Immature natural killer cell (primary cell): ENCODE measurements at regions not wholly inside any gene's neighbourhood (a gene's known extent, or its start where the extent isn't known, plus 50 kb on each side); places are given as distances from the start of the nearest gene placed in this dataset.

ENCODE experiments used
- DNase-seq, 3 donors: peaks; one replicate each; pipeline ENCODE4 v3.0.0; 2022; ENCODE audit warnings: mixed read lengths in 1 of 3
- H3K27ac Mint-ChIP-seq, 6 donors: one replicate each; pipeline ENCODE4 v1.8.0; 2020; ENCODE audit warnings: mixed read lengths in 6 of 6, mild to moderate bottlenecking in 5 of 6, inconsistent platforms in 4 of 6, moderate library complexity in 3 of 6
- H3K27me3 Mint-ChIP-seq, 3 donors: one replicate each; pipeline ENCODE4 v1.8.0; 2020 to 2021; ENCODE audit warnings: low read depth in 3 of 3, mild to moderate bottlenecking in 3 of 3, mixed read lengths in 3 of 3, moderate library complexity in 3 of 3, inconsistent platforms in 1 of 3
- H3K36me3 Mint-ChIP-seq, 3 donors: one replicate each; pipeline ENCODE4 v1.8.0; 2020; ENCODE audit warnings: mixed read lengths in 3 of 3, inconsistent platforms in 2 of 3, mild to moderate bottlenecking in 2 of 3
- H3K4me1 Mint-ChIP-seq, 2 donors: one replicate each; pipeline ENCODE4 v1.8.0; 2020; ENCODE audit warnings: inconsistent platforms in 2 of 2, mild to moderate bottlenecking in 2 of 2, mixed read lengths in 2 of 2, moderate library complexity in 1 of 2
- H3K4me3 Mint-ChIP-seq, 5 donors: one replicate each; pipeline ENCODE4 v1.8.0; 2020; ENCODE audit warnings: mild to moderate bottlenecking in 5 of 5, mixed read lengths in 5 of 5, inconsistent platforms in 3 of 5, moderate library complexity in 3 of 5
- H3K9me3 Mint-ChIP-seq, 6 donors: one replicate each; pipeline ENCODE4 v1.8.0; 2020; ENCODE audit warnings: mild to moderate bottlenecking in 6 of 6, mixed read lengths in 6 of 6, inconsistent platforms in 4 of 6, moderate library complexity in 3 of 6

DNA sequence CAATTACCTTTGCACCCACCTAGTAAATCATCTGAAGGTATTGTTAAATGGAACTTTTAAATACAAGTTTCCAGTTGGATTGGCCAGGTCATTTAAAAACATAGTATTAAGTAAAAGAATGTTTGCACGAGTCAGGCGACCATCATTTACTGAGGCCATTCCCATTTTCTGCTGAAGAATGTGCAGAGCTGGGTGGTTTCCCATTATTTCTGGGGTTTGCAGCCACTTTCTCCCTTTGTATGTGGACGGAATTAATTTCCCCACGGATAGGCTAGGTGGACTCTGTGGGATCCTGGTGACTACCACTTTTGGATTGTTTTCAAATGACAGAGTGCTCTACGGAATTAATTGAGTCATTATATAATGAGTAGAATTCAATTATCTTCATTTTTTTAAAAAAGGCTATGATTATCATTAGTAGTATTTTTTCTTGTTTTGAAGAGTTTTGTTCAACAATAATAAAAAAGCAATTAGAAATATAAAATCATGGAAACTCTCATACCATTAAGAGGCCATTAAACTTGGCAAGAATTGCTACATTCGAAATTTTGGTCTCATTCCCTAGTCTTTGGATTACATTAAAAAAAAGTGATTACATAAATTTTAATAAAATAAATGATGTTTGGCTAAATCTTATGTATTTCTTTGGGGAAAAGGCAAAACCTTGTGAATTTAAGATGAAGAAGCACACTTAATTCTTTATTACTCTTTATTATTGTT is 120.4 kb upstream of the FZD8 start:
- no peak for DNase-seq
- H3K36me3 Mint-ChIP-seq = no peaks in the 10 kb centered on the region
- H3K4me3 Mint-ChIP-seq = no peak overlapping the region
- H3K27ac Mint-ChIP-seq = no peak overlapping the region
- peaks cover 0 to 7% (median 2%) of the 10 kb centered on the region in 3 donors for H3K27me3 Mint-ChIP-seq
- H3K4me1 Mint-ChIP-seq = no peaks in the 10 kb centered on the region
- H3K9me3 Mint-ChIP-seq = peaks cover 0 to 5% (median 4%) of the 10 kb centered on the region in 6 donors

DNA sequence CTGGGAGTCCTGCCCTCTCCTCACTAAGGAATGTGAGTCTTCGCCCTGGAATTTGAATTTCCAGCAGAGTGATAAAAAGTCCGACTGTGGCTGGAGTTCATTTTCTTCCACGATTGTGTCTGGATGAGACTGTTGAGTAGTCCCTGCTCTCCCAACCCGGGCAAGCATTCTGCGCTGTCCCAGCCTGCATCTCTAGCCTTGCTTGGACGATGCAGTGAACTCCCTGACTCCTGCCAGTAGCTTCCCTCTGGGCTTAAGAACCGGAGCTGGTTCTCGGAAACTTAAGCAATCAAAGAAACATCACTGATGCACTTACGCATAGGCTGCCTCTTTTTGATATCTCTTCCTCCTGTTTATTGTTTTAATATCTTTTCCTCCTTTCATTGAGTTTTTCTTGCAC is 116.0 kb upstream of the FZD8 start:
- H3K4me3 Mint-ChIP-seq = no peak overlapping the region
- H3K9me3 Mint-ChIP-seq = peaks cover 0 to 5% (median 4%) of the 10 kb centered on the region in 6 donors
- H3K36me3 Mint-ChIP-seq = no peaks in the 10 kb centered on the region
- no peaks in the 10 kb centered on the region for H3K4me1 Mint-ChIP-seq
- peaks cover 0 to 2% (median 0%) of the 10 kb centered on the region in 3 donors for H3K27me3 Mint-ChIP-seq
- no peak for DNase-seq
- H3K27ac Mint-ChIP-seq = no peak overlapping the region

DNA sequence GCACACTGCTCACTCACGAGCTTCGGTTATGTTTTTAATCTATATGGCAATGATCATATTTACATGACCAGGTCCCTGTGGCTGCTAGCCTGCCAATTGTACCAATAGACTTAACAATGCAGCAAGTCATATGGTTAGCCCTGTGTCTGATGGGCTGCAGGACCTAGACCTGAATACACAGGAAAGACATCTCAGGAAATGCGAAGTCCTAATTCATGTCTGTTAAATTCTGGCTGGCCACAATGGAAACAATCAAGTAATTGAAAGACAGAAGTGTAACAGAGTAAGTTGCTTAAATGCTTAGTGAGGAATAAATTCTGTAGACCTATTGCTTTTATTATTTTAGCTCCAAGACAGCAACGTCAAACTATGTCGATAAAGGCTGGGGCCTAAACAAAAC is 112.4 kb upstream of the FZD8 start:
- no peak for DNase-seq
- H3K4me1 Mint-ChIP-seq = no peaks in the 10 kb centered on the region
- H3K9me3 Mint-ChIP-seq = peaks cover 0 to 4% (median 3%) of the 10 kb centered on the region in 6 donors
- no peaks in the 10 kb centered on the region for H3K36me3 Mint-ChIP-seq
- peaks cover 0 to 2% (median 0%) of the 10 kb centered on the region in 3 donors for H3K27me3 Mint-ChIP-seq
- H3K4me3 Mint-ChIP-seq = no peak overlapping the region
- H3K27ac Mint-ChIP-seq = no peak overlapping the region

DNA sequence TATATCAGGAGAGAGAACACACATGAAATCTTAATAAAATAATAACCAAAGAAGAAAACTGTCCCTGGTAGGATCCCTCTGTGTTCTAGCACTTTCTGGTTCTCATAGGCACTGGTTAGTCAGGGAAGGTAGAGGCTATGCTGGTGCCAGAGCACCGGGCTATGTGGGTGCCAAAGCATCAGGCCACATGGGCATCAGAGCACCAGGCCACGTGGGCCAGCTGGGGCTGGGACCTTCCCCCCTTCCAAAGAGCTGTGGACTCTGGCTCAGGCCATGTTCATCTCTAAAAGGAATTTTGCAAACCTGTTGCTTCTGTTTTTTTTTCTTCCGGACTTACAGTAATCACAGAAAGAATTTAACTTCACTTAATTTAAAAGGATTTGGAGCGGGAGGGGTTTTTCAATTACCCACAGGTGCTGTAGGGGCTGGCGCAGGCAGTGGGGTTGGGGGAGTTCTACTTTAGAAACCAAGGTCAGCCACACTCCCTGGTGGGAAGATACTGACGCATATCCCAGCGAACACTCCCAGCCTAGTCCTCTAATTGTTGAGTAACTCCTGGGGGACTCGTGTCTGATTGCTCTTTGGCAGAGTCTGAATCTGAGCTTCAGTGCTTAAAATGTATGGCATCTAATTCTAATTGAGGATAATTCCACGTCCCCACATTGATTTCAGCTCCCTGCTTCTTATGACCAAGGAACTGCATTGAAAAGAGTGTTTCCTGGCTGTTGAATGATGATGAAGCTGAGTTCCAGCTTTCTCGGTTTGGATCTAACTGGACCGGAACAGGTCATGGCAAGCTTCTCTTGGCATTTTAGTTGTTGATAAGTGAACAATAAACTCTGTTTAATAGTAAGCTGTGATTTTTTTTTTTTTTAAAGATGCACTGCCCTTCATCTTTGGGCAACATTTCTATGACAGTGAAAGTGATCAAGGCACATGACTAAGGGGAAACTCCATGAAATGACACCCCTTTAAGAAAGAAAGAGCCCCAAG is 110.7 kb upstream of the FZD8 start:
- no peaks in the 10 kb centered on the region for H3K36me3 Mint-ChIP-seq
- H3K27me3 Mint-ChIP-seq = no peaks in the 10 kb centered on the region
- no peaks in the 10 kb centered on the region for H3K4me1 Mint-ChIP-seq
- no peak overlapping the region for H3K4me3 Mint-ChIP-seq
- DNase-seq = no peak
- no peaks in the 10 kb centered on the region for H3K9me3 Mint-ChIP-seq
- H3K27ac Mint-ChIP-seq = no peak overlapping the region

DNA sequence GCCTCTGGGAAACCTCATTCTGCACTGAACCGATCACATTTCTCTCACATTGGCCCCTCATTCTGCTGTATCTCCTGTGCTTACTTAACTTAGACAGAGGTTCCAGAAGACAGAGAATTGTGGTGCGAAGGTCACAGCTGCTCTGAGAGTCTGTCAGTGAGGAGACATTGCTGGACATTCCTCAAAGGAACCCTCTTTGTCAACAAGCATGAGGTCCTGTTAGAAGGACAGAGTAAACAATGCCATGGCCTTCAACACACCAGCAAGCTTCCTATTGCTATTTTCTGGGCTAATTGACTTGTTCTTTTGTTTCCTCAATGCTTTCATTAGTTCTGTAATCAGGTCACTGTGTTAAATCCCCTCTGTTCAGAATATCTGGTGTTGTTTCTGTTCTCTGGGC is 109.3 kb upstream of the FZD8 start:
- H3K36me3 Mint-ChIP-seq = no peaks in the 10 kb centered on the region
- no peak overlapping the region for H3K27ac Mint-ChIP-seq
- H3K4me1 Mint-ChIP-seq = no peaks in the 10 kb centered on the region
- DNase-seq = no peak
- no peaks in the 10 kb centered on the region for H3K27me3 Mint-ChIP-seq
- no peak overlapping the region for H3K4me3 Mint-ChIP-seq
- H3K9me3 Mint-ChIP-seq = no peaks in the 10 kb centered on the region

DNA sequence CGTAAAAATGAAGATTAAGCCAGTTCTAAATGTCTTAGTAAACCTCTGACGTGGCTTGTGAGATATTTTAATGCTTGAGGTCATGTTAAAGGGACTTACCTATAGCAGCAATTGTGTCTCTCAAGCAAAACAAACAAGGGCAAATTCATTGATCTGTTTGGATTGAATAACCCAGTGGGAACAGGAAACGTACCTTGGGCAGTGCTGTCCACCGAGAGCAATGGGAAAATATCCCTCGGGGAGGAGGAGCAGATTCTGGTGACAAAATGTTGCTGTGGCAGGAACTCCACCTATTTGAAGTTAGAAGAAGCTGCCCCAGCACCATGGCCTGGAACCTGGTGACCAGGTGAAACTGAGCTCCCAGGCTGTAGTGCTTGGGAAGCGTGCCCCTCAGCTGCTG is 107.1 kb upstream of the FZD8 start:
- peaks cover 0 to 2% (median 0%) of the 10 kb centered on the region in 3 donors for H3K27me3 Mint-ChIP-seq
- H3K4me1 Mint-ChIP-seq = no peaks in the 10 kb centered on the region
- no peaks in the 10 kb centered on the region for H3K9me3 Mint-ChIP-seq
- H3K27ac Mint-ChIP-seq = no peak overlapping the region
- DNase-seq = no peak
- H3K4me3 Mint-ChIP-seq = no peak overlapping the region
- H3K36me3 Mint-ChIP-seq = no peaks in the 10 kb centered on the region

DNA sequence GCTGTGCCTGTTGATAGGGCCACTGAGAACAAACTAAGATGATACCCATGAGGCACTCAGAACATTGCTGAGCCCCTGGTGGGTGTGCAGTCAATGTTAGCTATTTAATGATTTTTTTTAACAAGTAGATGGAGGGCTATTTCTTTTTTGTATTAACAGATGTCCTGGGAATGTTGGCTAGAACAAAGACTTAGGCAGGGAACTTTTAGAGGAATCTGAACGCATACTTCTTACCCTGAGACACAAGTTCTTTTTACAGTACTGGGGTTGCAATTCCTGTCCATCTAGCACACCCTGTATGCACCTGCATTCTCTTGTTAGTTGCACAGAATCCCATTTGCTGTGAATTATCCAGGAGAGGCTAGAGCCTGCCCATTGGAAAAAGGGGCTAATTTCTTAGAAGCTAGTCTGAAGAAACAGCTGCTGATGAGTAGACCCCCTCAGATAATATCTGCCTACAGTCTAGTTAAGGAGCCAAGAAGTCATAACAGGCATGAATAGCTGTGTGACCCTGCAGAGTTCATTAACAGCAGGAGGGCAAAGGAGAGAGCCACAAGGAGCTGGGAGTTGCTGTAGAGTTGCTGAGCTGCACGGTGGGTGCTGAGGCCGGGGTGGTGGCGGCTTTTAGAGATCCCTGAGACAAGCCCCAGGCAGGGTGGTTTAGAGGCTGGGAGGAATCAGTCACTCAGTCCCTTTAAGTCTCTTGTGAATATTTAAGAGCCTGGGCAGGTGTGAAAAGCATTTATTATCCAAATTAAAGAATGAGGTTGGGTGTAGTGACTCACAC is 103.7 kb upstream of the FZD8 start:
- no peaks in the 10 kb centered on the region for H3K4me1 Mint-ChIP-seq
- no peak overlapping the region for H3K27ac Mint-ChIP-seq
- no peaks in the 10 kb centered on the region for H3K36me3 Mint-ChIP-seq
- peaks cover 1 to 2% (median 2%) of the 10 kb centered on the region in 3 donors for H3K27me3 Mint-ChIP-seq
- no peak for DNase-seq
- no peak overlapping the region for H3K4me3 Mint-ChIP-seq
- peaks cover 0 to under 1% (median 0%) of the 10 kb centered on the region in 6 donors for H3K9me3 Mint-ChIP-seq

DNA sequence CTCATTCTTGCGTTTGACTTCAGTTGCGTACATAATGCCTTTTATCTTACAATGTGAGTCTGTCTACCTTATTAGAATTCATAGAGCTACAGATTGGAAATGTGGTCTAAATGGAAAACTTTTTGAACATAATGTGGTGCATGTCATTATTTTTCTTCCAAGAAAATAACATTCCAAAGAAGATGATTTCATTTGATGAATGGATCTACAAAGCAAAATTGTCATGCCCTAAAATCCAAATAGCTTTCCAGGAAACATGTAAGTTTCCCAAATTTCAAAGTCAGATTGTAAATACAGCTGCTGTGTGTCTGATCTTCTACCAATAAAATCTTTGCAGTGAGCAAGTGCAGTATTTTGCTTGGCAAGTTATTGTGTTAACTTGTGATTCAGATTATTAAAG is 101.8 kb upstream of the FZD8 start:
- H3K36me3 Mint-ChIP-seq = no peaks in the 10 kb centered on the region
- no peak for DNase-seq

DNA sequence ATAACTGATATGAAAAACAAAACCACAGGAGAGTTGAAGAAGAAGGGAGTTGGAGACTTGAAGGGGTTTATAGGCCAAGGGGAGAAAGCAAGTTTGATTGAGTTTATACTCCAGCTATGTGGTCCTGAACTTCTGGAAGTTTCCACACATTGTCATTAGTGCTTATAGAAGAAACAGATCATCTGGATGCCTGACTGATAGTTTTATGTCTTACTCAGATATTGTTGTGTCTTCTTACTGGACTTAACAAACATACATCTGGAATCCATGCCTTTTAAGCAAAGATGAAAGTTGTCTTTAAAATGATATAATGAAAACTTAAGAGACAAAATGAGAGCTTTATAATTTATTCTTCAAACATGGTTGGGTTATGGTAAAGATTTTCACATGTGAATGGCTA is 101.3 kb upstream of the FZD8 start:
- H3K4me3 Mint-ChIP-seq = no peak overlapping the region
- no peak for DNase-seq
- H3K36me3 Mint-ChIP-seq = no peaks in the 10 kb centered on the region
- peaks cover 2 to 4% (median 3%) of the 10 kb centered on the region in 3 donors for H3K27me3 Mint-ChIP-seq
- H3K27ac Mint-ChIP-seq = no peak overlapping the region
- H3K4me1 Mint-ChIP-seq = no peaks in the 10 kb centered on the region
- H3K9me3 Mint-ChIP-seq = peaks cover 0 to 4% (median under 1%) of the 10 kb centered on the region in 6 donors

More for the DNA sequence above, 101.8 kb upstream of the FZD8 start:
- Mint-ChIP-seq H3K27me3 (peaks cover 2 to 3% (median 3%) of the 10 kb centered on the region in 3 donors), H3K4me3 (no peak overlapping the region), H3K4me1 (no peaks in the 10 kb centered on the region), H3K9me3 (peaks cover 0 to 2% (median under 1%) of the 10 kb centered on the region in 6 donors), H3K27ac (no peak overlapping the region)

DNA sequence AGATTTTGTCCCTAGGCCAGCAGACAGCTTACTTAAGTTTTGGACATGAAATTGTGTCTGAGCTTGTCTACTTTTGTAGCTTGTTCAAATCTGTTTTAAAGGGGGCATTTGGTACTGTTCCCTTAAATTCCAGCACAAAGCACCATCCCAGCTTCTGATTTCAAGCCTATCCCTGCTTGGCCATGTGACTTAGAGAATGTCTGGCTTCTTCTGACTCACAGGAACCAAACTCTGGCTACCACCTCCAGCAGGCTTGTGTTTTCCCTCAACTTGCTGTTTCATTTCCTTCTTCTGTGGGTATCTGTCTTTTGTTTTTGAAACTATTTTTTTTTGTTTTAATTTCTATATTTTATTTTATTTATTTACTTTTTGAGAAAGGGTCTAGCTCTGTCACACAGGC is 97.9 kb upstream of the FZD8 start:
- Mint-ChIP-seq H3K27me3 (peaks cover 0 to 6% (median 3%) of the 10 kb centered on the region in 3 donors), H3K9me3 (peaks cover 0 to 6% (median 3%) of the 10 kb centered on the region in 6 donors), H3K36me3 (no peaks in the 10 kb centered on the region), H3K4me3 (no peak overlapping the region), H3K27ac (no peak overlapping the region), H3K4me1 (no peaks in the 10 kb centered on the region)
- no peak for DNase-seq

DNA sequence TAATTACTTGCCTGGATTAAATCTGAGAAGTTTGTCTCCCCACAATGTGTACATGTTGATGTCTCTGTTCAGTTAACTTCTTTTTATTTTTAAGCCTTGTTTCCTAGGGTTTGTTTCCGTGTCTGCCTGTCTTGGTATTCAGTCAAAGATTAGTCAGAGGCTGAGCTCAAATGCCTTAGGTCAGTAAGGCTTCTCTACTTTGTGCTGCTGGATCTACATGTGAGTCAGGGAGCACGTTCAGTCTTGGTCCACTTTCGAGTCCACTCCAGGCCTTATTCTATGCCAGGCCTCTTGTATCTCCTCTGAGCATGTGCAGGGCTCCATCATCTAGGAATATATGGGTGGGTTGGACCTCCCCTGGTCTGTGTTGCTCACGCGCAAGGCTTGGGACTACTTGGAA is 93.3 kb upstream of the FZD8 start:
- peaks cover 0 to 6% (median 4%) of the 10 kb centered on the region in 6 donors for H3K9me3 Mint-ChIP-seq
- no peak for DNase-seq
- peaks cover 2 to 4% (median 2%) of the 10 kb centered on the region in 3 donors for H3K27me3 Mint-ChIP-seq
- no peak overlapping the region for H3K4me3 Mint-ChIP-seq
- no peaks in the 10 kb centered on the region for H3K36me3 Mint-ChIP-seq
- H3K4me1 Mint-ChIP-seq = no peaks in the 10 kb centered on the region
- H3K27ac Mint-ChIP-seq = no peak overlapping the region

DNA sequence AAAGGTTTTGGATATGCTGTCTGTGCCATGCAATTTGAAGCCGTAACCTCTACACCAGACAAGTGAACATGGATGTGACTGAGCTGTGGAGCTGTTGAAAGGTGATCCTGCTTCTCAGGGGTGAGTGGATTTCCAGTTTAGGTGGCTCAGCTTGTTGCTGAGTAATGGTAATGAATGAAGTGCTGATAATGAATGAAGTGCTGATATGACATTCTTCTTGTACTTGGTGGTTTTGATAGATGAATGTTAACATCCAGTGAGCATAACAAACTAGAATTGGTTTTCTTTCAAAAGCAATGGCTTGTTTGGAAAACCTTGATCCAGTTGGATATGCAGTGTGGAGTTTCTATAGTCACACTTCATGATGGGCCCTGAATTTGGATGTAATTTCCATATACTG is 89.7 kb upstream of the FZD8 start:
- H3K27me3 Mint-ChIP-seq = peaks cover 2% of the 10 kb centered on the region in 3 donors
- no peaks in the 10 kb centered on the region for H3K36me3 Mint-ChIP-seq
- H3K4me3 Mint-ChIP-seq = no peak overlapping the region
- no peak overlapping the region for H3K27ac Mint-ChIP-seq
- DNase-seq = no peak
- H3K9me3 Mint-ChIP-seq = peaks cover 0 to 5% (median 0%) of the 10 kb centered on the region in 6 donors
- no peaks in the 10 kb centered on the region for H3K4me1 Mint-ChIP-seq

DNA sequence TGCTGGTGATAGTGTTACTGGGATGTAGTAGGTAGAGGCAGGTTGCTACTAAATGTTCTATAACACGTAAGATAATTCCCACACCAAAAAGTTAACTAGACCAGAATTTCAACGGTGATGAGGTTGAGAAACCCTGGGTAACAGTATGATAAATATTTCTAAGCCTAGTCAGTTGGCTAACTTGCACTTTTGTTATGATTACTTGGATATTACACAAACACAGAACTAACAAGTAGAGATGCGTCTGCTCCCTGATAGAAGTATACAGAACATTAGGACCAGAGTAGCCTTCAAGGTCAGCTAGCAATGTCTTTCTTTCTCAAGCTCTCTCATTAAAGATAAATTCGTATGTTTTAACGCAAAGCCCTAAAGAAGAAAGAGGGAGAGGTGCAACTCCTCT is 86.2 kb upstream of the FZD8 start:
- DNase-seq = no peak
- Mint-ChIP-seq H3K4me3 (no peak overlapping the region), H3K27me3 (peaks cover 0 to 2% (median 0%) of the 10 kb centered on the region in 3 donors), H3K4me1 (no peaks in the 10 kb centered on the region), H3K27ac (no peak overlapping the region), H3K9me3 (peaks cover 0 to 1% (median 0%) of the 10 kb centered on the region in 6 donors), H3K36me3 (no peaks in the 10 kb centered on the region)
